NCI-H146 treated with DMSO at 0.1 percent for 48 hours (cell line): ENCODE measurements at regions not wholly inside any gene's neighbourhood (a gene's known extent, or its start where the extent isn't known, plus 50 kb on each side); places are given as distances from the start of the nearest gene placed in this dataset.

ENCODE experiments used
- DNase-seq: peaks from one replicate; lab custom pipeline; 2025; ENCODE audit not compliant: unreplicated experiment; lab: John Stamatoyannopoulos, UW

- DNase-seq = no peak
Measured at GRCh38 chr13:68190818-68191217, 960.7 kb upstream of the PCDH9 start.

GRCh38 chr13:68185444-68186141 lies 955.5 kb upstream of the PCDH9 start:
- no peak for DNase-seq

GRCh38 chr13:68176475-68176874 lies 946.3 kb upstream of the PCDH9 start:
- DNase-seq = no peak

- no peak for DNase-seq
Measured at GRCh38 chr13:68174893-68175292, 944.8 kb upstream of the PCDH9 start.

GRCh38 chr13:68173111-68173510 lies 943.0 kb upstream of the PCDH9 start:
- no peak for DNase-seq

- no peak for DNase-seq
Measured at GRCh38 chr13:68170961-68171360, 940.8 kb upstream of the PCDH9 start.

GRCh38 chr13:68168448-68168847 lies 938.3 kb upstream of the PCDH9 start:
- DNase-seq = no peak

GRCh38 chr13:68160466-68160865 lies 930.3 kb upstream of the PCDH9 start:
- no peak for DNase-seq

- DNase-seq = no peak
Measured at GRCh38 chr13:68152414-68152813, 922.3 kb upstream of the PCDH9 start.

- DNase-seq = no peak
Measured at GRCh38 chr13:68145852-68146251, 915.7 kb upstream of the PCDH9 start.

- no peak for DNase-seq
Measured at GRCh38 chr13:68128297-68128915, 898.3 kb upstream of the PCDH9 start.

- DNase-seq = no peak
Measured at GRCh38 chr13:68125087-68125480, 894.9 kb upstream of the PCDH9 start.

GRCh38 chr13:68124437-68125086 lies 894.4 kb upstream of the PCDH9 start:
- no peak for DNase-seq

GRCh38 chr13:68110178-68110768 lies 880.1 kb upstream of the PCDH9 start:
- no peak for DNase-seq

- no peak for DNase-seq
Measured at GRCh38 chr13:68107667-68108066, 877.5 kb upstream of the PCDH9 start.

GRCh38 chr13:68099631-68100030 lies 869.5 kb upstream of the PCDH9 start:
- DNase-seq = no peak

- no peak for DNase-seq
Measured at GRCh38 chr13:68081061-68081460, 850.9 kb upstream of the PCDH9 start.

GRCh38 chr13:68078874-68079273 lies 848.7 kb upstream of the PCDH9 start:
- DNase-seq = no peak

GRCh38 chr13:68078469-68078868 lies 848.3 kb upstream of the PCDH9 start:
- no peak for DNase-seq

GRCh38 chr13:68076046-68076445 lies 845.9 kb upstream of the PCDH9 start:
- DNase-seq = no peak

GRCh38 chr13:68066879-68067513 lies 836.9 kb upstream of the PCDH9 start:
- DNase-seq = no peak
